WTC11 (cell line): ENCODE measurements at regions not wholly inside any gene's neighbourhood (a gene's known extent, or its start where the extent isn't known, plus 50 kb on each side); places are given as distances from the start of the nearest gene placed in this dataset.

Source experiments
- ATAC-seq: fragments of 200-7000 bp; cut with Tn5 transposase; 2 replicates; pipeline ENCODE4 v1.10.0; 2021; ENCODE audit warnings: mild to moderate bottlenecking, moderate library complexity
- CTCF ChIA-PET: fragments of 300-600 bp; sonication (Branson Sonifier 250); formaldehyde crosslinking; loops from one replicate; lab custom pipeline; 2021; ENCODE audit warnings: antibody characterized with exemption; lab: Charles Lee
- POLR2A ChIA-PET: fragments of 350-600 bp; sonication (Branson Sonifier 250); formaldehyde crosslinking; loops from one replicate; lab custom pipeline; 2021; ENCODE audit warnings: antibody characterized with exemption; lab: Charles Lee
- DNase-seq: peaks from one replicate; pipeline ENCODE4 v3.0.0; 2021; ENCODE audit warnings: low spot score
- H3K27ac Mint-ChIP-seq: 2 replicates; pipeline ENCODE4 v1.8.0; 2021; ENCODE audit warnings: mixed read lengths
- H3K27me3 Mint-ChIP-seq: 2 replicates; pipeline ENCODE4 v1.8.0; 2021; ENCODE audit warnings: low read depth, mild to moderate bottlenecking, moderate library complexity, mixed read lengths
- H3K36me3 Mint-ChIP-seq: 2 replicates; pipeline ENCODE4 v1.8.0; 2021; ENCODE audit warnings: mixed read lengths
- H3K4me1 Mint-ChIP-seq: 2 replicates; pipeline ENCODE4 v1.8.0; 2022; ENCODE audit warnings: mixed read lengths
- H3K4me3 Mint-ChIP-seq: 2 replicates; pipeline ENCODE4 v1.8.0; 2021; ENCODE audit warnings: mild to moderate bottlenecking, moderate library complexity, mixed read lengths
- H3K9me3 Mint-ChIP-seq: 2 replicates; pipeline ENCODE4 v1.8.0; 2021; ENCODE audit warnings: mixed read lengths
- CBFB ChIP-seq: sonication (generic); formaldehyde crosslinking; IDR thresholded peaks from 2 replicates; pipeline ENCODE4 v1.8.1; 2022; ENCODE audit warnings: mild to moderate bottlenecking, low read depth, missing genetic modification reagents
- CDX4 ChIP-seq: fragments of 250-450 bp; sonication (Bioruptor Pico); IDR thresholded peaks from 2 replicates; pipeline ENCODE4 v1.9.0; 2021; ENCODE audit warnings: moderate library complexity, mild to moderate bottlenecking, inconsistent platforms, borderline replicate concordance
- CTCF ChIP-seq: fragments of 200-600 bp; IDR thresholded peaks from 2 replicates; pipeline ENCODE4 v1.8.0; 2022; ENCODE audit warnings: antibody characterized with exemption
- E2F5 ChIP-seq: sonication (generic); formaldehyde crosslinking; IDR thresholded peaks from 2 replicates; pipeline ENCODE4 v1.8.1; 2022; ENCODE audit warnings: mild to moderate bottlenecking, moderate library complexity, missing genetic modification reagents
- MYBL2 ChIP-seq: sonication (generic); formaldehyde crosslinking; IDR thresholded peaks from 2 replicates; pipeline ENCODE4 v1.8.1; 2023; ENCODE audit warnings: mild to moderate bottlenecking, moderate library complexity, missing genetic modification reagents
- NR3C1 ChIP-seq: sonication (generic); formaldehyde crosslinking; conservative IDR thresholded peaks from 2 replicates; pipeline ENCODE4 v1.8.1; 2023; ENCODE audit warnings: low read depth, mild to moderate bottlenecking, missing genetic modification reagents
- OVOL2 ChIP-seq: fragments of 250-450 bp; sonication (Bioruptor Pico); IDR thresholded peaks from 2 replicates; pipeline ENCODE4 v1.9.0; 2021; ENCODE audit warnings: mild to moderate bottlenecking, borderline replicate concordance
- PRRX2 ChIP-seq: fragments of 250-450 bp; sonication (Bioruptor Pico); IDR thresholded peaks from 2 replicates; pipeline ENCODE4 v1.8.0; 2021; ENCODE audit warnings: mild to moderate bottlenecking
- SMAD3 ChIP-seq: sonication (generic); formaldehyde crosslinking; IDR thresholded peaks from 2 replicates; pipeline ENCODE4 v1.8.0; 2022; ENCODE audit warnings: missing genetic modification reagents, mild to moderate bottlenecking, borderline replicate concordance
- TCF7 ChIP-seq: sonication (generic); formaldehyde crosslinking; IDR thresholded peaks from 2 replicates; pipeline ENCODE4 v1.8.0; 2022; ENCODE audit warnings: mild to moderate bottlenecking, low read depth, missing genetic modification reagents, moderate library complexity
- TEAD1 ChIP-seq: sonication (generic); formaldehyde crosslinking; IDR thresholded peaks from 2 replicates; pipeline ENCODE4 v1.8.0; 2022; ENCODE audit warnings: mild to moderate bottlenecking, missing genetic modification reagents
- ZBTB21 ChIP-seq: sonication (generic); formaldehyde crosslinking; IDR thresholded peaks from 2 replicates; pipeline ENCODE4 v1.8.1; 2023; ENCODE audit warnings: mild to moderate bottlenecking, missing genetic modification reagents, borderline replicate concordance
- ZNF138 ChIP-seq: sonication (generic); formaldehyde crosslinking; conservative IDR thresholded peaks from 2 replicates; pipeline ENCODE4 v1.8.1; 2022; ENCODE audit warnings: mild to moderate bottlenecking, moderate library complexity, missing genetic modification reagents
- ZNF423 ChIP-seq: fragments of 250-450 bp; sonication (Bioruptor Pico); IDR thresholded peaks from 2 replicates; pipeline ENCODE4 v2.1.2; 2022; ENCODE audit warnings: mild to moderate bottlenecking, moderate library complexity
- ZNF512 ChIP-seq: sonication (generic); formaldehyde crosslinking; IDR thresholded peaks from 2 replicates; pipeline ENCODE4 v1.8.1; 2022; ENCODE audit warnings: missing genetic modification reagents, borderline replicate concordance
- ZNF671 ChIP-seq: fragments of 250-450 bp; sonication (Bioruptor Pico); IDR thresholded peaks from 2 replicates; pipeline ENCODE4 v1.8.0; 2021; ENCODE audit warnings: mild to moderate bottlenecking
- TF ChIP-seq, protein P1 (sequence below): sonication (generic); formaldehyde crosslinking; conservative IDR thresholded peaks from 2 replicates; pipeline ENCODE4 v1.8.1; 2023; ENCODE audit warnings: mild to moderate bottlenecking, low read depth, missing genetic modification reagents, moderate library complexity
- TF ChIP-seq, protein P2 (sequence below): fragments of 250-450 bp; sonication (Bioruptor Pico); IDR thresholded peaks from 2 replicates; pipeline ENCODE4 v1.9.0; 2021; ENCODE audit warnings: mild to moderate bottlenecking

GRCh38 chr4:181991369-181992108 lies 251.7 kb upstream of the TENM3 start (continued):
- TF ChIP-seq, protein P1, sequence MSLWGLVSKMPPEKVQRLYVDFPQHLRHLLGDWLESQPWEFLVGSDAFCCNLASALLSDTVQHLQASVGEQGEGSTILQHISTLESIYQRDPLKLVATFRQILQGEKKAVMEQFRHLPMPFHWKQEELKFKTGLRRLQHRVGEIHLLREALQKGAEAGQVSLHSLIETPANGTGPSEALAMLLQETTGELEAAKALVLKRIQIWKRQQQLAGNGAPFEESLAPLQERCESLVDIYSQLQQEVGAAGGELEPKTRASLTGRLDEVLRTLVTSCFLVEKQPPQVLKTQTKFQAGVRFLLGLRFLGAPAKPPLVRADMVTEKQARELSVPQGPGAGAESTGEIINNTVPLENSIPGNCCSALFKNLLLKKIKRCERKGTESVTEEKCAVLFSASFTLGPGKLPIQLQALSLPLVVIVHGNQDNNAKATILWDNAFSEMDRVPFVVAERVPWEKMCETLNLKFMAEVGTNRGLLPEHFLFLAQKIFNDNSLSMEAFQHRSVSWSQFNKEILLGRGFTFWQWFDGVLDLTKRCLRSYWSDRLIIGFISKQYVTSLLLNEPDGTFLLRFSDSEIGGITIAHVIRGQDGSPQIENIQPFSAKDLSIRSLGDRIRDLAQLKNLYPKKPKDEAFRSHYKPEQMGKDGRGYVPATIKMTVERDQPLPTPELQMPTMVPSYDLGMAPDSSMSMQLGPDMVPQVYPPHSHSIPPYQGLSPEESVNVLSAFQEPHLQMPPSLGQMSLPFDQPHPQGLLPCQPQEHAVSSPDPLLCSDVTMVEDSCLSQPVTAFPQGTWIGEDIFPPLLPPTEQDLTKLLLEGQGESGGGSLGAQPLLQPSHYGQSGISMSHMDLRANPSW (CRISPR knock-in tag), result no peak
- TF ChIP-seq OVOL2 (CRISPR knock-in tag) (no peak), SMAD3 (CRISPR knock-in tag) (no peak), CBFB (CRISPR knock-in tag) (no peak), TEAD1 (CRISPR knock-in tag) (no peak), MYBL2 (CRISPR knock-in tag) (no peak), CDX4 (CRISPR knock-in tag) (no peak)
- TF ChIP-seq, protein P2, sequence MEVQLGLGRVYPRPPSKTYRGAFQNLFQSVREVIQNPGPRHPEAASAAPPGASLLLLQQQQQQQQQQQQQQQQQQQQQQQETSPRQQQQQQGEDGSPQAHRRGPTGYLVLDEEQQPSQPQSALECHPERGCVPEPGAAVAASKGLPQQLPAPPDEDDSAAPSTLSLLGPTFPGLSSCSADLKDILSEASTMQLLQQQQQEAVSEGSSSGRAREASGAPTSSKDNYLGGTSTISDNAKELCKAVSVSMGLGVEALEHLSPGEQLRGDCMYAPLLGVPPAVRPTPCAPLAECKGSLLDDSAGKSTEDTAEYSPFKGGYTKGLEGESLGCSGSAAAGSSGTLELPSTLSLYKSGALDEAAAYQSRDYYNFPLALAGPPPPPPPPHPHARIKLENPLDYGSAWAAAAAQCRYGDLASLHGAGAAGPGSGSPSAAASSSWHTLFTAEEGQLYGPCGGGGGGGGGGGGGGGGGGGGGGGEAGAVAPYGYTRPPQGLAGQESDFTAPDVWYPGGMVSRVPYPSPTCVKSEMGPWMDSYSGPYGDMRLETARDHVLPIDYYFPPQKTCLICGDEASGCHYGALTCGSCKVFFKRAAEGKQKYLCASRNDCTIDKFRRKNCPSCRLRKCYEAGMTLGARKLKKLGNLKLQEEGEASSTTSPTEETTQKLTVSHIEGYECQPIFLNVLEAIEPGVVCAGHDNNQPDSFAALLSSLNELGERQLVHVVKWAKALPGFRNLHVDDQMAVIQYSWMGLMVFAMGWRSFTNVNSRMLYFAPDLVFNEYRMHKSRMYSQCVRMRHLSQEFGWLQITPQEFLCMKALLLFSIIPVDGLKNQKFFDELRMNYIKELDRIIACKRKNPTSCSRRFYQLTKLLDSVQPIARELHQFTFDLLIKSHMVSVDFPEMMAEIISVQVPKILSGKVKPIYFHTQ (CRISPR knock-in tag), result no peak
- TF ChIP-seq, all 79 proteins: peak for 0

- H3K36me3 Mint-ChIP-seq, result no peaks in the 10 kb centered on the region
- no peak overlapping the region for H3K4me3 Mint-ChIP-seq
- peaks cover 21% of the 10 kb centered on the region for H3K4me1 Mint-ChIP-seq
- H3K9me3 Mint-ChIP-seq, result no peaks in the 10 kb centered on the region
- DNase-seq, result no peak
- H3K27ac Mint-ChIP-seq, result no peak overlapping the region
- TF ChIP-seq ZNF423 (CRISPR knock-in tag) (no peak), ZNF671 (CRISPR knock-in tag) (no peak), PRRX2 (CRISPR knock-in tag) (no peak), TCF7 (no peak), CTCF (no peak), MYBL2 (CRISPR knock-in tag) (no peak), CDX4 (CRISPR knock-in tag) (no peak), ZBTB21 (no peak), SMAD3 (CRISPR knock-in tag) (no peak), E2F5 (CRISPR knock-in tag) (no peak), ZNF512 (CRISPR knock-in tag) (no peak), CBFB (CRISPR knock-in tag) (no peak), NR3C1 (CRISPR knock-in tag) (no peak), ZNF138 (no peak)
- TF ChIP-seq, all 79 proteins: peak for 0
- ATAC-seq, result no peak
- ChIA-PET CTCF (interaction anchor here (0.5 kb wide), 1 partner anchor 347 kb away, joined by 4 read pairs; no protein-coding TSS in a partner anchor), POLR2A (interaction anchor here (0.7 kb wide), 1 partner anchor 241 kb away, joined by 3 read pairs; no protein-coding TSS in a partner anchor)
- H3K27me3 Mint-ChIP-seq, result no peaks in the 10 kb centered on the region
Observed at GRCh38 chr4:181998398-181999295, 244.6 kb upstream of the TENM3 start.
